DMS114 treated with DMSO at 0.1 percent for 48 hours (cell line): ENCODE measurements at regions not wholly inside any gene's neighbourhood (a gene's known extent, or its start where the extent isn't known, plus 50 kb on each side); places are given as distances from the start of the nearest gene placed in this dataset.
"Not testable (repeated sequence)": the region's sequence is repeated elsewhere in the genome, so short reads cannot be mapped to it uniquely, and the experiment has no call there.

Source experiments
- DNase-seq: peaks from one replicate; lab custom pipeline; 2025; ENCODE audit not compliant: unreplicated experiment; lab: John Stamatoyannopoulos, UW

GRCh38 chr7:106583706-106584690 lies 77.0 kb downstream of the CCDC71L start:
- no peak for DNase-seq

DNA sequence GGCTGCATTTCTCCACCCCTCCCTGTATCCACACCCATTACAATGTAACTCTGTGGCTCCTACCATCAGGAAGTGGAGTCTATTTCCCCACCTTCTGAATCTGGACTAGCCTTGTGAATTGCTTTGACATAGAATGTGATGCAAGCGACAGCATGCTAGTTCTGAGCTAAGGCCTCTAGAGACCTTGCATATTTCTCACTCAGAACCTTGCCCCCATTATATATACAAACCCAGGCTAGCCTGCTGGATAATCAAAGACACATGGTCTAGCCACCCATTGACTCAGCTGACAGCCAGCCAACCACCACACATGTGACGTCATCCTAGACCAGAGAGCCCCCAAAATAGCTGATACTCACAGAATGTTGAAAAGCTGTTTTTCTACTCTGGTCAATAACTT lies 77.9 kb downstream of the CCDC71L start:
- no peak for DNase-seq

DNA sequence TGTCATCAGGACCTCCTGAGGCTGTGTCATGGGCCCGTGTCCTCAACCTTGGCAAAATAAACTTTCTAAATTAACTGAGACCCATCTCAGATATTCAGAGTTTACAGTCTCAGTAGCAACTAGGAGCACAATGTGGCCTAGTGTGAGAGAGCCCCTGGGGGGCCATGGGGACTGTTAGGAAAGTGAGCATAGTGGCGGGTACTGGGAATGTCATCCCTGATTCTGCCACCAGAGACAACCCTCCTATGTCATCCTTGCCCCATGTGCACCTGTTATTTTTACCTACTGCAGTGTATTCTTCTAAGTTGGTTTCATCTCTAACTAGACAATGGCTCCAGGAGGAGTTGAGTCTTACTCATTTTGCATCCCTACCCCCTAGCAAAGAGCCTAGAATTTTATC lies 78.6 kb downstream of the CCDC71L start:
- no peak for DNase-seq

- DNase-seq, result not testable (repeated sequence)
Observed at GRCh38 chr7:106579086-106579485, 81.9 kb downstream of the CCDC71L start.

DNA sequence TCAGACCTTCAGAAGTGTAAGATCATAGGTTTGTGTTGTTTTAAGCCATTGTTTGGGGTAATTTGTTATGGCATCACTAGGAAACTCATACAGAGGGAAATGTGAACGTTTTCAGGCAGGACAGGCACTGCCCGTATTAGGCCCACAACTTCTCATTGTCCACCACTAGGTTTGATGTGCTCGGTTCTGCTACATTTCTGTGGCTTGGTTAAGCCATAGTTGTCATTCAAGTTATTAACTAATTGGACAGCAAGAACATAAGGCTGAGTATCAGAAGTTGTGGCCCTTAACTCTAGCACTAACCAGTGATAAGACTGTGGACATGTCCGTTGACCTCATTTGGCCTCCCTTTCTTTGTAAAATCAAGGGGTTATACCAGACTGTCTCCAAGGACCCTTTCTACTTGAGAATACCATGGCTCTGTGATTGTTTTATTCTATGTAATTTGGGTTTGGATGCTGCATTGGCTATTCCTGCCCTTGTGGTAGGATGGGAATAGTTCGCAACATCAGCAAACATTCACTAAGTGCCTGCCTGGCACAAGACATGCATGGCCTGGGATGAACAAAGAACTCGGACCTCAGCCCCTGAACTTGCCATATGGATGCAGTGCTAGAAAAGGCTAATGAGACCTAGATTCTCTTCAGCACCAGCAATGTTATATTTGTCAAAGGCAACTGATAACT lies 85.7 kb downstream of the CCDC71L start:
- DNase-seq, result no peak

DNA sequence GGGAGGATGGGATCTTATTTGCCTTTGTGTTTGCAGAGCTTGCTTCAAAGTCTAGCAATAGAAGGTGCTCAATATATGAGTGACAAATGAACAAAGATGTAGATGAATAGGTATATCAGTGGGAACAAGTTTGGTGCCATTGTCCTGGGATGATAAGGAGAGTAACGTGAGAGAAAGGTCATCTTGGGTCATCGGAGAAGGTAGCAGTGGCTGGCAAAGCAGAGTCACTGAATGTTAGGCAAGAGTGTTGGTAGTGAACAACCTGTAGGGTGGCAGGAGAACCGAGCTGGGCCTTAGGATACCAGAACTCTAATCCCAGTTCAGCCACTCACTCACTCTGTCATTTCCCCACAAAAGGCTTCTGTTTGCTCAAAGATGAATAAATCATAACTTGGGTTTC lies 87.2 kb downstream of the CCDC71L start:
- DNase-seq, result no peak

DNA sequence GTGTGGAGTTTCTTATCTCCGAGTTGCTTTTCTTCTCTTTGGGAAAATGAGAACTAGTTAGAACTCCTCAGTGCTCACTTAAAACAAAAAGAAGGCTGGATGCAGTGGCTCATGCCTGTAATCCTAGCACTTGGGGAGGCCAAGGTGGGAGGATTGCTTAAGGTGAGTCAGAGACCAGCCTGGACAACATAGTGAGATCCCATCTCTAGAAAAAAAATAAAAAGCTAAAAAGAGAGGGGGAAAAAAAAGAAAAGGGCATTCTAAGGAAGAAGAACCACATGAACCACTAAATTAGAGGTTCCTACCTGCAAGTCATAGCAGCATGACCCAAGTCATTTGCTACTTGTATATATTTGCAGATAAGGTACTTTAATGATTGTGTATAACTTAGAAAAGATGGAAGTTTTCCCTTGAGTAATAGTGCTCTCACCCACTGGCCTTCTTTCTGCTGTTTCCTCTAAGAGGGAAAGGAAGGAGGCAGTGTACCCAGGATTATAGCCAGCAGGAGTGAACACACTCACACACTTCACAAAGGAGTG lies 87.8 kb downstream of the CCDC71L start:
- DNase-seq, result no peak

GRCh38 chr7:106572394-106573124 lies 88.4 kb downstream of the CCDC71L start:
- DNase-seq, result no peak

DNA sequence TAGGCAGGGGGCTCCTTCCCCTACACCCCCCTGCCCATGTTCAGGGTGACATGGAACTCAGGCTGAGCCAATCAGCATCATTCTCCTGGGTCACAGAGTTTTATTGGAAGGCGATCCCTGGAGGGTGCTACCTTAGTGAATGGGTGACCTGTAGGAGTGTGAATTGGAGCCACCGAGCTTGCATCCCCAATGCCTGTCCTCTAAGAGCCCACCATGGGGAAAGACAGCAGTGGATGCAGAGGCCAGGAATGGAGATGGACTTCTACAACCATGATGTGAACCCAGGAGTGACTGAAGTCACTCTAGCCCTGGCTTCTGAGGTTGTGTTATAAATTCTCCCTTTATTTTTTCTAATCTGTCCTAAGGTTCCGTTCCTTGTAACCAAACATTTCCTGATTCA lies 89.4 kb downstream of the CCDC71L start:
- no peak for DNase-seq

GRCh38 chr7:106570948-106571418 lies 90.0 kb downstream of the CCDC71L start:
- DNase-seq, result no peak

DNA sequence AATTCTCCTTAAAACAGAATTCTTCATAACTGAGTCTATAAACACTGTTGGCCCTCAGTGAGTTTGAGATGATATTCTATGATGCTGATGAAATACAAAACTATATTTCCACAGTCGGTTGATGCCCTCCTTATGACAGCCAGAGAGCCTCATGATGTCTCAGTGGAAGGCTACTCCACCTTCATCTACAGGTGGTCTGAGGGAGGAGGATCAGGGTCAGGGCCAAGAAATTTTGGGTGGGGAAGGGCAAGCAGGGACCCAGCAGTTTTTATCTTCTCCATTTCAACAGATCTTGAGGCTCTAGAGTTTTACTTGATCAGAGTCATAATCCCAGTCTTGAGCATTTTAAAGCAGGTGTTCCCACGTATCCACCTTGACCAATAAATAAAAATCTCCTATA lies 90.8 kb downstream of the CCDC71L start:
- no peak for DNase-seq

- DNase-seq, result no peak
Observed at GRCh38 chr7:106569500-106569929, 91.4 kb downstream of the CCDC71L start.

- no peak for DNase-seq
Observed at GRCh38 chr7:106568680-106569499, 92.1 kb downstream of the CCDC71L start.

DNA sequence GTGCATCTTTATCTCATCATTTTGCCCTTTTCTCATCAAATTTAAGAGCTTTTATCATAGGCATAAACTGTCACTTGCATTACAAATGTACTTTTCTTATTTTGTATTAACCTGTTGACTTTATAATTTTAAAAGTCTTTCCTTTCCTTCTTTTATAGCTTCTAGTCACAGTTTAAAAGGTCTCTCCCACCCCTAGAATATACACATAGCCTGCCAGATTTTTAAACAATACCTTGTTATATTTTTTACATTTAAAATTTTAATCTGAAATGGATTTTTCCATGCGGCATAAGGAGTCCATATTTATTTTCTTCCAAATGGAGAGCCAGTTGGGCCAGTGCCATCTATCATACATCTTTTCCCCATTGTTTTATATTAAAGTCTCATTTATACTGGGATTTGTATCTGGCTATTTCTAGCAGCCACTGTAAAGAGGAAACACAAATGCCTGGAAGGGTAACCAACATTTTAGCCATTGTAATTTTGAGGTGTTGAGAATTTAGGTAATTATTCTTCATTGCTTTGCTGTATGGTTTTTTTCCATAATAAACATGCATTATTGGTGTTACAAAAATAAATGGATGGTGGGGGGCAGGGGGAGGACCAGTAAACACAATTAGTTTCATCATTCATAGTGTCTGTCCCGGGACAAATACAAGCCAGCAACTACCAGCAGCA lies 92.8 kb downstream of the CCDC71L start:
- DNase-seq, result no peak

DNA sequence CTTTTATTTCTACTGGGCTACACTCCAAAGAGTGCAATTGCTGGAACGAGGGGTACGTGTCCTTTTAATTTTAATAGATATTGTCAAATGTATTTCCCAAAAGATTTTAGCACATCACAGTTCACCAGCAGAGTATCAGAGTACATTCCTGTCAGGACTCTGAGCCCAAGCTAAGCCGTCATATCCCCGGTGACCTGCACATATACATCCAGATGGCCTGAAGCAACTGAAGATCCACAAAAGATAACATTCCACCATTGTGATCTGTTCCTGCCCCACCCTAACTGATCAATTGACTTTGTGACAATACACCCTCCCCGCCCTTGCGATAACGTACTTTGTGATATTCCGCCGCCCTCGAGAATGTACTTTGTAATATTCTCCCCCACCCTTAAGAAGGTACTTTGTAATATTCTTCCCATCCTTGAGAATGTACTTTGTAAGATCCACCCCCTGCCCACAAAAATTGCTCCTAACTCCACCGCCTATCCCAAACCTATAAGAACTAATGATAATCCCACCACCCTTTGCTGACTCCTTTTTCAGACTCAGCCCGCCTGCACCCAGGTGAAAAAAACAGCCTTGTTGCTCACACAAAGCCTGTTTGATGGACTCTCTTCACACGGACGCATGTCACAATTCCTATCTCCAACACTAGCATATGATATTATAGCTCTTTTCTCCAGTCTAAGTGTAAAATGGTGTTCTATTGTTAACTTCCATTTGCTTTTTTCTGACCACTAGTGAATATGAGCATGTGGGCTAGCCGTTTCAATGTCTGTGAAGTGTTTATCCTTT lies 93.6 kb downstream of the CCDC71L start:
- not testable (repeated sequence) for DNase-seq

GRCh38 chr7:106566672-106567071 lies 94.3 kb downstream of the CCDC71L start:
- DNase-seq, result no peak

DNA sequence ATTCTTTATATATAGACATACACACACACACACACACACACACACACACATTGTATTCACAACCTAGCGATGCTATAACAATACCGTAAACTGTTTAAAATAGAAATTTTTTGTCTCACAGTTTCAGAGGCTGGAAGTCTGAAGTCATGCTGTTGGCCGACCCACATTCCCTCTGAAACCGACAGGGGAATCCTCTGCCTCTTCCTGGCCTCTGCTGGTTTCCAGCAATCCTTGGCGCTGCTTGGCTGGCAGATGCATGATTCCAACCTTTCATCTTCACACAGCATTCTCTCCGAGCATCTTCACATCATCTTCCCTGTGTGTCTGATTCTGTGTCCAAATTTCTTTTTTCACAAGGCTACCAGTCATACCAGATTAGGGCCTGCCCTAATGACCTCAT lies 94.8 kb downstream of the CCDC71L start:
- no peak for DNase-seq

DNA sequence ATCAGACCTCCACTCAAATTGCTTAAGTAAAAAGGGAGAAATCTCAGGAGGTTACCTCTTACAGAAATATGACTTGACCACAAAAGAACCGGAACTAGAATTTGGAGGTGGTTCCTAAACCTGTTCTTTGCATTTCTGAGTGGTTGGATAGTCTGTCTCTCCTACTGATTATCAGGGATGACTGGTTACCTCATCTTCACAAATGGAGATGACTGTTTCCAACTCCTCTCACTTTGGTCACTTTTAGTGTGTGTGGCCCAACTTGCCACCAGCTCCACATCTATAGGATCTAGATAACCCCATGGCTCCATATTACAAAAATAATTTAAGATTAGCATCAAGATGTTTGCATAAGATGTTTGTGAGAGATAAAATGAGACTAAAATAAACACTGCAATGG lies 95.5 kb downstream of the CCDC71L start:
- no peak for DNase-seq
